Caco-2 (cell line): ENCODE measurements at regions not wholly inside any gene's neighbourhood (a gene's known extent, or its start where the extent isn't known, plus 50 kb on each side); places are given as distances from the start of the nearest gene placed in this dataset.

Source experiments
- BruUV-seq: library from RNA; stranded (reverse); fragments of 400-500 nt; replicated peaks from 2 replicates; lab custom pipeline; 2021; lab: Mats Ljungman, UMichigan
- CTCF ChIA-PET: fragments of 300-600 bp; sonication (Branson Sonifier 250); formaldehyde crosslinking; loops from one replicate; lab custom pipeline; 2022; ENCODE audit warnings: antibody characterized with exemption; lab: Charles Lee
- POLR2A ChIA-PET: fragments of 300-600 bp; sonication (Branson Sonifier 250); formaldehyde crosslinking; loops from one replicate; lab custom pipeline; 2022; ENCODE audit warnings: antibody characterized with exemption; lab: Charles Lee
- DNase-seq, 2 experiments: peaks; one replicate each; pipeline versions ENCODE4 v3.0.0 to v3.0.0-alpha.2; 2020 to 2022
- H3K27me3 ChIP-seq: replicated peaks from 2 replicates; pipeline ENCODE4 v1.6.0; 2011; ENCODE audit warnings: low read length; ENCODE audit not compliant: control insufficient read depth, insufficient read depth
- H3K36me3 ChIP-seq: 2 replicates; pipeline ENCODE4 v1.5.1; 2011; ENCODE audit warnings: low read length; ENCODE audit not compliant: control insufficient read depth, insufficient read depth
- H3K4me1 ChIP-seq: fragments of 250-450 bp; sonication (Bioruptor Pico); 2 replicates; pipeline ENCODE4 v1.5.1; 2020; ENCODE audit warnings: mild to moderate bottlenecking
- H3K4me3 ChIP-seq: 2 replicates; pipeline ENCODE4 v1.5.1; 2011; ENCODE audit warnings: low read depth, mild to moderate bottlenecking, control low read depth, low read length
- H3K9me3 ChIP-seq: fragments of 250-450 bp; sonication (Bioruptor Pico); 2 replicates; pipeline ENCODE4 v1.5.1; 2020; ENCODE audit warnings: mild to moderate bottlenecking, moderate library complexity
- H3K27ac Mint-ChIP-seq: one replicate; pipeline ENCODE4 v1.8.0; 2022; ENCODE audit warnings: mixed read lengths; ENCODE audit not compliant: unreplicated experiment
- H3K27me3 Mint-ChIP-seq: one replicate; pipeline ENCODE4 v1.8.0; 2022; ENCODE audit warnings: mixed read lengths; ENCODE audit not compliant: insufficient read depth, unreplicated experiment
- H3K36me3 Mint-ChIP-seq: one replicate; pipeline ENCODE4 v1.8.0; 2022; ENCODE audit warnings: mild to moderate bottlenecking, mixed read lengths; ENCODE audit not compliant: insufficient read depth, unreplicated experiment
- H3K4me1 Mint-ChIP-seq: one replicate; pipeline ENCODE4 v1.8.0; 2022; ENCODE audit warnings: low read depth, mixed read lengths; ENCODE audit not compliant: unreplicated experiment
- H3K4me3 Mint-ChIP-seq: one replicate; pipeline ENCODE4 v1.8.0; 2022; ENCODE audit warnings: mild to moderate bottlenecking, moderate library complexity, mixed read lengths; ENCODE audit not compliant: unreplicated experiment
- H3K9me3 Mint-ChIP-seq: one replicate; pipeline ENCODE4 v1.8.0; 2022; ENCODE audit warnings: mixed read lengths; ENCODE audit not compliant: unreplicated experiment
- CTCF ChIP-seq, 2 experiments: fragments of 200-600 bp in 1 of 2; IDR thresholded peaks; 1 replicate in 1 of 2; 2 replicates in 1 of 2; pipeline versions ENCODE4 v1.5.1 to v1.8.0; 2011 to 2022; ENCODE audit warnings: antibody characterized with exemption in 1 of 2, control low read depth in 1 of 2, inconsistent platforms in 1 of 2, low read depth in 1 of 2, low read length in 1 of 2, mild to moderate bottlenecking in 1 of 2, moderate library complexity in 1 of 2; ENCODE audit not compliant: insufficient read depth in 1 of 2, severe bottlenecking in 1 of 2, unreplicated experiment in 1 of 2
- intact Hi-C: fragments of 100-400 bp; cut with micrococcal nuclease; formaldehyde crosslinking; loops from one replicate; pipeline ENCODE4 v1.10.0; 2022; ENCODE audit not compliant: unreplicated experiment

GRCh38 chr2:150135223-150135883 lies 352.1 kb downstream of the RND3 start:
- POLR2A ChIA-PET = no interaction called here
- no peaks in the 10 kb centered on the region for H3K27me3 ChIP-seq
- TF ChIP-seq CTCF (IDR thresholded peaks at IDR 0.05; ENCODE audit: insufficient read depth in 1 of 2, low read depth in 1 of 2, low read length in 1 of 2, severe bottlenecking in 1 of 2, unreplicated experiment in 1 of 2) = no peak

GRCh38 chr2:150134223-150134857 lies 353.1 kb downstream of the RND3 start:
- H3K36me3 Mint-ChIP-seq = no peaks in the 10 kb centered on the region
- no TSS peak for BruUV-seq

More at GRCh38 chr2:150135223-150135883, 352.1 kb downstream of the RND3 start:
- no peaks in the 10 kb centered on the region for H3K27me3 Mint-ChIP-seq
- CTCF ChIA-PET = no interaction called here
- H3K9me3 Mint-ChIP-seq = no peaks in the 10 kb centered on the region
- H3K27ac Mint-ChIP-seq = peak overlapping the region; percentile 38
- peaks cover 27% of the 10 kb centered on the region for H3K4me1 Mint-ChIP-seq
- no TSS peak for BruUV-seq
- H3K4me3 Mint-ChIP-seq = no peak overlapping the region
- peak in 1 of 2 experiments; percentile 14 for DNase-seq
- H3K4me3 ChIP-seq = no peak overlapping the region
- H3K9me3 ChIP-seq = no peaks in the 10 kb centered on the region; the same call in 1 of the 2 replicates
- H3K36me3 Mint-ChIP-seq = no peaks in the 10 kb centered on the region
- H3K36me3 ChIP-seq = no peaks in the 10 kb centered on the region
- H3K4me1 ChIP-seq = peaks cover 33% of the 10 kb centered on the region
- intact Hi-C loops = loop anchor here (10.0 kb wide), 1 partner anchor 479 kb away; no protein-coding TSS in a partner anchor

More at GRCh38 chr2:150134223-150134857, 353.1 kb downstream of the RND3 start:
- intact Hi-C loops = loop anchor here (1.0 to 10.0 kb wide), 2 partner anchors 44 to 480 kb away; no protein-coding TSS in a partner anchor
- Histone ChIP-seq H3K36me3 (no peaks in the 10 kb centered on the region), H3K27me3 (no peaks in the 10 kb centered on the region), H3K4me3 (no peak overlapping the region), H3K9me3 (no peaks in the 10 kb centered on the region; the same call in 1 of the 2 replicates), H3K4me1 (peaks cover 43% of the 10 kb centered on the region)
- ChIA-PET CTCF (no interaction called here), POLR2A (no interaction called here)
- Mint-ChIP-seq H3K27me3 (no peaks in the 10 kb centered on the region), H3K9me3 (no peaks in the 10 kb centered on the region), H3K27ac (peak overlapping the region; percentile 38), H3K4me3 (peak overlapping the region; percentile 12), H3K4me1 (peaks cover 34% of the 10 kb centered on the region)
- no peak for TF ChIP-seq CTCF (IDR thresholded peaks at IDR 0.05; ENCODE audit: insufficient read depth in 1 of 2, low read depth in 1 of 2, low read length in 1 of 2, severe bottlenecking in 1 of 2, unreplicated experiment in 1 of 2)
- peak; percentile 40 for DNase-seq
